ENCODE measurements at regions not wholly inside any gene's neighbourhood (a gene's known extent, or its start where the extent isn't known, plus 50 kb on each side); places are given as distances from the start of the nearest gene placed in this dataset.

- no peaks in the 10 kb centered on the region for H3K79me2 ChIP-seq (ENCODE audit: low read length)
- no peak overlapping the region for H3K27ac ChIP-seq (ENCODE audit: low read length)
These were observed 99.4 kb upstream of the RND3 start for GRCh38 chr2:150586858-150587257.

GRCh38 chr2:150585221-150585971 is 97.9 kb upstream of the RND3 start:
- H3K4me1 ChIP-seq (ENCODE audit: low read length), result no peaks in the 10 kb centered on the region
- no peaks in the 10 kb centered on the region for H3K9me3 ChIP-seq (ENCODE audit: insufficient read depth, low read length)
- no peak overlapping the region for H2AFZ ChIP-seq (ENCODE audit: low read depth, low read length)
- no peak overlapping the region for H3K4me3 ChIP-seq (ENCODE audit: low read length)
- H3K9ac ChIP-seq (ENCODE audit: low read length), result no peak overlapping the region
- no peaks in the 10 kb centered on the region for H3K79me2 ChIP-seq (ENCODE audit: low read length)
- TF ChIP-seq CTCF (IDR thresholded peaks at IDR 0.05; ENCODE audit: low read depth, low read length) (no peak), EZH2phosphoT487 (IDR thresholded peaks at IDR 0.05; ENCODE audit: low read depth) (no peak)
- H3K4me2 ChIP-seq (ENCODE audit: low read length), result no peak overlapping the region
- H3K27me3 ChIP-seq (ENCODE audit: low read depth, low read length), result no peaks in the 10 kb centered on the region
- no peak overlapping the region for H3K27ac ChIP-seq (ENCODE audit: low read length)
- H3K36me3 ChIP-seq (replicated peaks; ENCODE audit: low read depth, low read length), result no peaks in the 10 kb centered on the region
- no peaks in the 10 kb centered on the region for H4K20me1 ChIP-seq (ENCODE audit: insufficient read depth, low read length)

More at GRCh38 chr2:150586858-150587257, 99.4 kb upstream of the RND3 start:
- TF ChIP-seq CTCF (IDR thresholded peaks at IDR 0.05; ENCODE audit: low read depth, low read length) (no peak), EZH2phosphoT487 (IDR thresholded peaks at IDR 0.05; ENCODE audit: low read depth) (no peak)
- Histone ChIP-seq H3K27me3 (ENCODE audit: low read depth, low read length) (no peaks in the 10 kb centered on the region), H3K9me3 (ENCODE audit: insufficient read depth, low read length) (no peaks in the 10 kb centered on the region), H4K20me1 (ENCODE audit: insufficient read depth, low read length) (no peaks in the 10 kb centered on the region), H3K4me1 (ENCODE audit: low read length) (no peaks in the 10 kb centered on the region), H2AFZ (ENCODE audit: low read depth, low read length) (no peak overlapping the region), H3K36me3 (replicated peaks; ENCODE audit: low read depth, low read length) (no peaks in the 10 kb centered on the region), H3K4me2 (ENCODE audit: low read length) (no peak overlapping the region), H3K4me3 (ENCODE audit: low read length) (no peak overlapping the region), H3K9ac (ENCODE audit: low read length) (no peak overlapping the region)

- no peaks in the 10 kb centered on the region for H3K4me1 ChIP-seq (ENCODE audit: low read length)
- peaks cover 3% of the 10 kb centered on the region; the same call in 1 of the 2 replicates for H3K9me3 ChIP-seq (ENCODE audit: insufficient read depth, low read length)
- no peak overlapping the region for H3K4me2 ChIP-seq (ENCODE audit: low read length)
- no peak overlapping the region for H2AFZ ChIP-seq (ENCODE audit: low read depth, low read length)
- no peak for TF ChIP-seq CTCF (IDR thresholded peaks at IDR 0.05; ENCODE audit: low read depth, low read length)
- no peak for TF ChIP-seq EZH2phosphoT487 (IDR thresholded peaks at IDR 0.05; ENCODE audit: low read depth)
- H3K36me3 ChIP-seq (replicated peaks; ENCODE audit: low read depth, low read length), result no peaks in the 10 kb centered on the region
- H4K20me1 ChIP-seq (ENCODE audit: insufficient read depth, low read length), result no peaks in the 10 kb centered on the region
- H3K27me3 ChIP-seq (ENCODE audit: low read depth, low read length), result no peaks in the 10 kb centered on the region
- no peak overlapping the region for H3K9ac ChIP-seq (ENCODE audit: low read length)
- H3K79me2 ChIP-seq (ENCODE audit: low read length), result no peaks in the 10 kb centered on the region
- no peak overlapping the region for H3K27ac ChIP-seq (ENCODE audit: low read length)
- no peak overlapping the region for H3K4me3 ChIP-seq (ENCODE audit: low read length)
These were observed 96.6 kb upstream of the RND3 start for GRCh38 chr2:150584081-150584480.

GRCh38 chr2:150581717-150582472 is 94.4 kb upstream of the RND3 start:
- Histone ChIP-seq H3K9me3 (ENCODE audit: insufficient read depth, low read length) (peaks cover 11% of the 10 kb centered on the region; the same call in 1 of the 2 replicates), H3K4me2 (ENCODE audit: low read length) (no peak overlapping the region), H3K79me2 (ENCODE audit: low read length) (no peaks in the 10 kb centered on the region), H3K4me3 (ENCODE audit: low read length) (no peak overlapping the region), H3K27me3 (ENCODE audit: low read depth, low read length) (no peaks in the 10 kb centered on the region), H3K27ac (ENCODE audit: low read length) (no peak overlapping the region), H3K9ac (ENCODE audit: low read length) (no peak overlapping the region), H3K4me1 (ENCODE audit: low read length) (no peaks in the 10 kb centered on the region), H4K20me1 (ENCODE audit: insufficient read depth, low read length) (no peaks in the 10 kb centered on the region), H2AFZ (ENCODE audit: low read depth, low read length) (no peak overlapping the region), H3K36me3 (replicated peaks; ENCODE audit: low read depth, low read length) (no peaks in the 10 kb centered on the region)
- TF ChIP-seq EZH2phosphoT487 (IDR thresholded peaks at IDR 0.05; ENCODE audit: low read depth) (no peak), CTCF (IDR thresholded peaks at IDR 0.05; ENCODE audit: low read depth, low read length) (no peak)

Data from OCI-LY3 (cell line).